Dedifferentiated amniotic fluid mesenchymal stem cell (primary cell): ENCODE measurements at regions not wholly inside any gene's neighbourhood (a gene's known extent, or its start where the extent isn't known, plus 50 kb on each side); places are given as distances from the start of the nearest gene placed in this dataset.
"Not testable (repeated sequence)": the region's sequence is repeated elsewhere in the genome, so short reads cannot be mapped to it uniquely, and the experiment has no call there.

ENCODE experiments used
- DNase-seq: peaks from one replicate; pipeline ENCODE4 v3.0.0-alpha.2; 2016; ENCODE audit errors: extremely low spot score

DNA sequence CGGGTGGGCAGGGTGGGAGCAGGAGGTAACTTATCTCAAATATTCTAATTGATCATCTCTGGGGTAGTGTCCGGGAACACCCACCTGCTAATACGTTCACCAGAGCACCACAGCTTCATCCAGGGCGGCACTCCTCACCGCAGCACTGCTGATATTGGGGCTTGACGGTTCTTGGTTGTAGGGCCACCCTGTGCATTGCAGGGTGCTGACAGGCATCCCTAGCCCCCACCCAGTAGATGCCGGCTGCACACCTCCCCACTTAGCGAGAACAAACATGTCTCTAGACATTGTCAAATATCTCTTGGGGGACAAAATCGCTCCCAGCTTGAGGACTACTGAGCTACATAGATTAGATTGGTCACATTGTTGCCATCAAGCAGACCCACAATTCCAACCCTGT, 73.9 kb upstream of the WASF3 start:
- DNase-seq: no peak

DNA sequence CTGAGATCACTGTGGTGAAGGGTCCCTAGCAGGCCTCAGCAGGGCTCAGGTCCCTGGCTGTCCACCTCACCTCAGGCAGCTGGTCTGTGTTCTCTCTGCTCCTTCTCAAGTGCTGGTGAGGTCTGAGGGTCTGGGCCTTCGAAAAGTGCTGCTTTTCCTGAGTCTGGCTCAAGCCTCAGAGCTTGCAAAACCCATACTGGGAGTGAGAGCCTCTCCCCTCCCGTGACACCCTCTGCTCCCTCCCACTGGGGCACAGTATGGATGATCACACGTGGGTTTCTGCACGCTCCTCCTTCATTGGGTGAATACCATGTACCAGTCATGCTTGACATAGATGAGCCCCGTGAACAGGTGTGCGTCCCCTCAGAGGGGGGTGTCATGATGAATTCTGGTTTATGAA, 73.3 kb upstream of the WASF3 start:
- DNase-seq: no peak

DNA sequence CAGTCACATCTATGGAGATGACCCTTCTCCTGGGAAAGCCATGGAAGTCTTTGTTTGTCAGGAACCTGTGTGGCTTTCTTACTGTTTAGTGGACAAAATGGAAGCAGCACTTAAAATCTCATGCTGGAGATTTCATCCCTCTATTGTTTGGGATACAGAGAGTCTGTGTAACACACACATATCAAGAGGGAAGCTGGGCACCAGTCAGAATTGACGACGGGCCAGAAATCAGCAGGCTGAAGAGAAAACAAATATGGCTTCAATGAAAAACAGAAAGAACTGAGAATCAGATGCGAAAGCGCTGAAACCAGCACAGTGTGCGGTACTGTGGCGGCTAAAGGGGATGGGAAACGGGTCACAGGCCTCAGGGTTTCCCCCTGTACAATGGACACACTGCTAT, 72.2 kb upstream of the WASF3 start:
- DNase-seq: no peak

DNA sequence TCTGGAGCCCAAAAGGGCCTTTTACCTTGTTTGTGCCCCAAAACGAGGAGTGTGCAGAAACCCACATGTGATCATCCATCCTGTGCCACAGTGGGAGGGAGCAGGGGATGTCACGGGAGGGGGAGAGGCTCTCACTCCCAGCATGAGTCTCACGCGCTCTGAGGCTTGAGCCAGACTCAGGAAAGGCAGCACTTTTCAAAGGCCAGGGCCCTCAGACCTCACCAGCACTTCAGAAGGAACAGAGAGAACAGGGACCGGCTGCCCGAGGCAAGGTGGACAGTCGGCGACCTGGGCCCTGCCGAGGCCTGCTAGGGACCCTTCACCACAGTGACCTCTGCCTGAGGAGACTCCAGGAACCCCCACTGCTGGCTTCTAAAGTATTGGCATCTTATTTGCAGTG, 71.7 kb upstream of the WASF3 start:
- no peak for DNase-seq

DNA sequence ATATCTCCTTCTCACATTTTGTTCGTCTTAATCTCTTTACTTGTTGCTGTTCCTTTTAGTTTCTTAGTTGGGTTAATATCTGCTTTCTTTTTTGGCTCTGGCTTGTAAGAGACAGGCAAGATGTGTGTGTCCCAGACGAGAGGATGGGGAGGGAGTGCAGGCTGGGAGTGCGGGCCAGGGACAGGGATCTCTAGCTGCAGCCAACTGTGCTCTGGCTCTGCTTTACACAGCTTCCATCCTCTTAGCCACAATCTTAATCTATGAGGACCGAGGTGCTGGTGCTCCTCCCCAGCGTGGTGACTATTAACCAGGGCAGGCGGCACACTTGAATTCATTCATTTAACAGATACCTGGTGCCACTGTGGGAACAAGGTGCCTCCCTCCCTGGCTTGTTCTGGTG, 70.9 kb upstream of the WASF3 start:
- no peak for DNase-seq

DNA sequence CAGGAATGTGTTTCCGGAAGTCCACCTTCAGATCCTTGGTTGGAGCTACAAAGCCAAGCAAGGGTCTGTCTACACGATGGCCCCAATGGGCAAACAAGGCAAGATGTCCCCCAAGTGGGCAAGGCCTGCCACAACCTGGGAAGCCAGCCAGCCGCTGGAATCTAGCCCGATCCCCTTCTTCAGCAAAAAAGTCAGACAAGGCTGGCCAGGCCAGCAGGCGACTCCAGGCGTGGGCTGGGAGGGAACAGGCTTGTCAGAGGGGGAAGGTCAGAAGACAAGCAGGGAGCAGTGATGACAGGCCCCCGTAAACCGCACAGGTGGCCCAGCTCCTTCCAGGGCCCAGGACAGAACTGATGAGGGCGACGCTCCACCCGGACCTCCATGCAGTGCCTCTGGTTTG, 69.7 kb upstream of the WASF3 start:
- no peak for DNase-seq

DNA sequence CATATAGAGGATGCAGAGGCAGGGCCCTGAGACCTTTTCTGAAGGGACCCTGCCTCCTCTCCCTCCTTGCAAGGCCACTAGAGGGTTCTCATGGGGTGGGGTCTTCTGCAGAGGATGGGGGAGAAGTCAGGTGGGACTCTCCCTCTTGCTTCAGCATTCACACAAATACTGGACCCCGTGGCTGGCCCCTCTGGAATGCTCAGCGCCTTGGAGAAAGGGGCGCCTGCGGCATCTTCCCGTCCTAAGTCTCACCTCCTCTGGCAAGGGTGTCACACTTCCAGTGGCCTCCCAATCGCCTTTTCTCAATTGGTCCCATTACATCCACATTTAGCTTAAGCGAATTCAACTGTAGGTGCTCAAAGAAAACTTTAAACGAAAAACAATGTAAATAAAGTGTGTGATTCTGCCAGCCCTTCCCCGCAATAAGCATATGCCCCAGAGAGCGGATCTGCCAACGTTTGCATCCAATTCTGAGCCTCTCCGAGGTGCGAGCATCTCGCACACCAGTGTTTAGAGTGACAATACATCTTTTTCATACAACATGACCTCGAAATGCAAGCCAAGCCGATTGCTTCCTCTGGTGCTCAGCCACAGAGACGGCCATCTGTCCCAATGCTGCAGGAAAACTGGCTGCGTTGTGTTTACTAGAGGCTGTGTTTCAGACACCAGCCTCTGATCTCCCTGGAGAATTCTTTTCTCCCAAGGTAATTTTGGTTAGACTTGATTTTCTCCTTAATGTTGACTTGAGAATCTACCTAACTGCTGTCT, 69.1 kb upstream of the WASF3 start:
- DNase-seq: no peak

DNA sequence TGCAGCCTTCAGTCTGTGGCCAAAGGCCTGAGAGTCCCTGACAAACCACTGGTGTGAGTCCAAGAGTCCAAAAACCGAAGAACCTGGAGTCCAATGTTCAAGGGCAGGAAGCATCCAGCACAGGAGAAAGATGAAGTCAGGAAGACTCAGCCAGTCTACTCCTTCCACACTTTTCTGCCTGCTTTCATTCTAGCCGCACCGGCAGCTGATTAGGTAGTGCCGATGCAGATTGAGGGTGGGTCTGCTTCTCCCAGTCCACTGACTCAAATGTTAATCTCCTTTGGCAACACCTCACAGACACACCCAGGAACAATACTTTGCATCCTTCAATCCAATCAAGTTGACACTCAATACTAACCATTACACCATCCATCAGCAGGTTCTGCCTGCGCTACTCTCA, 65.2 kb upstream of the WASF3 start:
- not testable (repeated sequence) for DNase-seq

DNA sequence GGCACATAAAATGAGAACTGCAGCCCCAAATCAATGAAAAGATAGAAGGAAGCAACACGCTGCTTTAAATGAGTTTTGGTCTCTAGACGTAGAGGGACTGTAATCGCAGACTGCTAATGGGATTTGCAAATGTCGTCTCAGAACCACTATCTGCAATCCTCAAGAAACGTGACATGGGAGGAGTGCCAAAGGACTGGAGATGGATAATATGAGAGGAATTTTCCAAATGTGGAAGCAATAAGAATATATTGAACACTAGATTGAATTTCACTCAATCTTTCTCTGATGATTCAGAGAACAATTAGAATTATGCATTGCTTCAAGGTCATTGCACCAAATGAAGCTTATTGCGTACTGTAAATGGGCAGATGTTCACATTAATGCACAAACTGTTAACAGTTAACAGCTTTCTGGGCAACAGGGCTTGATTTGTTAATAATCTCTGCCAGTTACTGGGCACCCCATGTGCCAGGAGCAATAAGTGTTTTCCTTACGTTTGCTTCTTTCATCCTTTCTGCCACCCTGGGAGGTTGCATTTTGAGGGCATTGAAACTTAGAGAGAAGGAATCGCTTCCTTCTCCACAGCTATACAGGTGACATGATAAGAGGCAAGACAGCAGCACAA, 62.8 kb upstream of the WASF3 start:
- DNase-seq: no peak

DNA sequence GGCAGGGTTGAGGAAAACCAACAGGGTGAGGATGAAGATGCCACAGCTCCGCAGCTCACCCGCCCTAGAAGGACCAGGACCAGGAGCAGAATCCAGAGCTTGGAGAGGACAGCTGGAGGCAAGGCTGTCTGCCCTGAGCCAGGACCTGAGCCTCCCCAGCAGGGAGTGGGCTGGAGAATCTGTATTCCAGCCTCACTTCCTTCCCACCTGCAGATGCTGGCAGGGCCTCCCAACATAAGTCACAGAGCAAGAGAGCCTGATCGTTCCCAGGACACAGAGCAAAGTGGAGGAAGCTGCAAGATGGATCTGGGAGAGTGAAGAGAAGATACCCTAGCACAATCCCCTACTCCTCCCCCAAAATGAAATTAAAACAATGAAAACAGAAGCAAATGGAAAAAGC, 61.7 kb upstream of the WASF3 start:
- DNase-seq: no peak

DNA sequence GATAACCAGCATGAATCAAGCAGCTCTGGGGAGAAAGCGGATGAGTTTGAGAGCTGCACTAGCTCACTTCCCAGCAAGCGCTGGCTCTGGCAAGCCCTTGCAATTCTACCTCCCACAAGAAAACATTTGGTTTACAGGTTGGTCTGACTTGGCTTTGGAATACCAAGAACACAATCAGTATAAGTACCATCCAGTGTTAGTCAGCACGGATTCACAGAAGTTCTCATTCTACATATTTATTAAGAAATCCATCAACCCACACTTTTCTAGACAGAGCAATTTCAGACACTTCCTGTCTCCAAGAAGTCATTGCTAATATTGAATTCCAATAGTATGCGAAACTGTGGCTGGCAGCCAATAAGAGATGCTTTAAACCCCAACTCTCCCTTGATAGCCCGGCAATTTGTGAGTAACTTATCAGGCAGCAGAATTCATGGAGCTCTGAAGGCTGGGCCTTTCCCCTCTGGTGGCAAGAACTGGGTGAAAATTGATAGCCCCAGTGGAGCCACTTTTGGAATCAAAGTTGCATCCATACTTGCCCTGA, 59.4 kb upstream of the WASF3 start:
- DNase-seq: no peak

DNA sequence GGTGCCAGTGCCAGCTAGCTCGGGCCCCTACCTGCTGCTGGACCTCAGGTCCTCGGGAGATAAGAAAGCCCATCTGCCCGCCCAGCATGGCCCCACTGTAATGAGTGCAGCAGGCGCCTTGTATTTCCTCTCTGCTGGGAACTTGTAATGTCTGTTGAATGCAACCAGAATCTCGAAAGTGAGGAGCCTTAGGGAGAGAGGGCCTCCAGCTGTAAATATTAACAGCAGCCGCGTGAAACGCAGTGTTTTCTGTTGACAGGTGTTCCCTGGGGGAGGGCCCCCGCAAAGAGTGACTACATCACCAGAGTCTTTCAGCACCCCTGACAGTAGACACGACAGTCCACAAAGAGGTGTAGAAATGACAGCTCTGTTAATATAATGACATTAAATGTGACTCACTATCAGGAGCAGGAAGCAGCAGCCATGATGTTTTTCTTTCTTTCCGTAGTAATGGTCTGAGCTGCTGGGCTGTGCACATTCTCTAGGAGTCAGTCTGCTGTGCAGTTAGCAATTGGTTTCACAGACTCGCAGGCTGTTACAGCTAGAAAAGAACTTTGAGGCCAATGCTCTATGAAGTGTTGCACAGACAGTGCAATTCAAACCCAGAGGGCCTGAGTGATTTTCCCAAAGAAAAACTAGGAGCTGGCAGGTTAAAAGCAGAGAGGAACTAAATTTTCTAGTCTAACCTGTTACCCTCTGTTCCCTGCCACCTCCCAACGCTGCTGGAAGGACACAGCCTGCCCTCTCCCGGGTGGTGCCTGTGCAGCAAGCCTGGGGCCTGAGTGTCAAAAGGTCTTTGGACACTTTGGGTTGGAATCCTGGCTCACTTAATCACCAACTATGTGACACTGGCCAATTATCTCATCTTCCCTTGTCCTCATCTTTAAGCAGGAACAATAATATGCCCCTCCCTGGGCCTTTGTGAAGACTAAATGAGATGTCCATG, 58.6 kb upstream of the WASF3 start:
- no peak for DNase-seq

DNA sequence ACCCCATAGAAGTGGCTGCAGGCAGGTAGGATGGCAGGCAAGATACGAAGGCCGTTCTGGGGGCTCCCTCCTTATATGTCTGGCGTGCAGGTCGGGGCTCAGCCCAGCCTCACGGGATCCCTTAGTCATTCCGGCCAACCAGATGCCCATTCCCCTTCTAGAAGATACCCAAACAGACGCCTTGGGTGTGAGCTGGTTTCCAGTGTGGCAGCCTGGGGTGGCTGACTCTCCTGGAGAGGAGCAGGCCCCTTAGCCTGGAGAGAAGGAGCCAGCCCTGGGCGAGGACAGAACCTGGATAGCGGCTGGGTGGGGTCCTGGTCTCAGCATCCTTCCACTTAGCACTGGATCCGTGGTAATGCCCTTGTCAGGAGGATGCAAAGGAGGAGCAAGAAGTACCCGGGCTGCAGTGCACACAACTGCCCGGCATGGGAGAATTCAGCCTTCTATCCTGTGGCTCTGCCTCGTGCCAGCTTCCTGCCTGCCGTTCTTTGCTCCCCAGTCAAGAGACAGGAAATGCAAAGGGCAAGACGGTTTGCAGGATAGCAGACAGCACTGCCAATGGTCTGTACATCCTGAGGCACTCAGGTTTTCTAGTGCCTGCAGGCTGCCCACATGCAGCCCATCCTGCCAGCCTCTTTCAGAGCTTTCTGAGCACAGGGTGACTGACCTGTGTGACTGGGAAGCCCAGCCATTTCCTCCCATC, 56.7 kb upstream of the WASF3 start:
- no peak for DNase-seq

DNA sequence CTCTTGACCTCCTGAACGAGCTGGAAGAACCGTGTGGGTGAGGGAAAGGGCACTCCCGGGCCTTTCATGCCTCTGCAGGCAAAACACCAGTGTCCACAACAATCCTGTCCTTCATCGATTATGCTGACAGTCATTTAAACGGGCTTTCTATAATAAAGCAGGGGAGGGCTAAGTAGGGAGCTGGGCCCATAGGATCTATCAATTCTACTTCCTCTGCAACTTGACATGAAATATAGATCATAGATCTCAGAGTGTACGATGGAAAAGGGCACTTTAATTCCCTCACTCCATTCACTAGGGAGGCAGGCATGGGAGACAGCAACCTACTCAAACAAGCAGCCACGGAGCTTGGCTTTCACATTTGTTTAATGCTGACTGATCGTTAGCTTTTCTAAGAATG, 55.8 kb upstream of the WASF3 start:
- DNase-seq: no peak

DNA sequence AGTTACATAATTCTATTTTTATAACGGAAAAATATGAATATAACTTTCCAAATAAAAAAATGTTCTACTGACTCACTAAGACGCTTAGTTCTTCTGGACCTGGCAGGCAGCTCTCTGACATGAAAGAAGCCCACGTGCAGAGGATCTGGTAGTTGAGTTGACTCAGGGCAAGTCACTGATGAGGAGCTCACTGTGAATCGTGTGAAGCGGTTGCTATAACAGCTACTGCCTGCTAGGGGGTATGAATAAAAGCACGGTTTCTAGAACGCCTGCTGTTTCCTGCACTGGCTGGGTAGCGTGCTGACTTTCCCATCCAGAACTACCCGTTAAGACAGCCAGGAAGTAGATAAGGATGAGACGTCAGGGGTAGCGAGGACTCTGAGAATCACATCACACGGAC, 54.7 kb upstream of the WASF3 start:
- DNase-seq: no peak

DNA sequence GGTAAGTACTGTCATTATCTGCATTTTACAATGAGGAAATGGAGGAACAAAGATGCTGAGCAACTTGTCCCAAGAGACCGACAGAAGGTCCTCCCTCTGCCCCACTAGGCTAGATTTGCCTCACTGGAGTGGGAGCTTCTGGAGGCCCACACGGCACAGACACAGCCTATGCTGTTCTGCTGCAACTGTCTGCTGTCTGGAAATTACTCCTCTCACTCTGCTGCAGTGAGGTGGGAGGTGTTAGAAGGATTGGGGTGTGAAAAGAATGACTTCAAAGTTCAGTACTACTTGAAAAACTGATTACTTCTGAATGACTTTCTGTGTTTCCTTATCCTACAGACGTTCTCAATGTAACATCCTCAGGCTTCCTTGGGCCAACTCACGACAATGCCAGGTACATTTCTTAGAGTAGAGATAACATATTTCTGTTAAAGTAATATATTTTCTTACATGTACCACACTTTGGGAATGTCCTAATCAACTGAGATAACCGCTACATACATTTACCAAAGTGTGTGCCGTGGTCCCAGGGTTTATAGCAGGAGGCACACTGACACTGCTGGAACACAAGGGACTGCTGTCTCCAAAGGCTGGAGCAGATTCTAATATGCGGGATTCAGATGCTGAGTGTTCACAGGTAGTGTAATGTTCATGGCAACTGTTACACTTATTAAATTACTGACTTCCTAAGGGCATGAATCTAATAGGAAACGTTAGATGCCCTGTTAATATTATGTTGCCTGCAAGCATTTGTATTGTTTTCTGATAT, 53.5 kb upstream of the WASF3 start:
- DNase-seq: no peak
